ENCODE measurements at regions not wholly inside any gene's neighbourhood (a gene's known extent, or its start where the extent isn't known, plus 50 kb on each side); places are given as distances from the start of the nearest gene placed in this dataset.

GRCh38 chr20:39862470-39862891 is 826.6 kb downstream of the MAFB start:
- CTCF ChIA-PET = interaction anchor here (1.4 to 4.9 kb wide), 3 partner anchors 10 to 598 kb away, joined by 3 to 31 read pairs (median 4); no protein-coding TSS in a partner anchor
- POLR2A ChIA-PET = no interaction called here
- TF ChIP-seq CTCF (IDR thresholded peaks at IDR 0.05; ENCODE audit: control extremely low read depth, extremely low read depth, low read depth, missing control alignments) = no peak
- no peak for DNase-seq (ENCODE audit: extremely low spot score)

- ChIA-PET CTCF (interaction anchor here (1.3 to 4.9 kb wide), 2 partner anchors 9 to 12 kb away, joined by 4 to 31 read pairs; no protein-coding TSS in a partner anchor), POLR2A (no interaction called here)
- no peak for DNase-seq (ENCODE audit: extremely low spot score)
- no peak for TF ChIP-seq CTCF (IDR thresholded peaks at IDR 0.05; ENCODE audit: control extremely low read depth, extremely low read depth, low read depth, missing control alignments)
These were observed 827.7 kb downstream of the MAFB start for GRCh38 chr20:39861381-39861780.

- TF ChIP-seq CTCF (IDR thresholded peaks at IDR 0.05; ENCODE audit: control extremely low read depth, extremely low read depth, low read depth, missing control alignments) = no peak
- ChIA-PET CTCF (interaction anchor here (0.7 kb wide), 1 partner anchor 16 kb away, joined by 3 read pairs; no protein-coding TSS in a partner anchor), POLR2A (no interaction called here)
- no peak for DNase-seq (ENCODE audit: extremely low spot score)
These were observed 831.2 kb downstream of the MAFB start for GRCh38 chr20:39857835-39858234.

GRCh38 chr20:39857187-39857586 is 831.8 kb downstream of the MAFB start:
- ChIA-PET CTCF (interaction anchor here (1.1 to 1.2 kb wide), 2 partner anchors 17 to 588 kb away, joined by 3 read pairs; no protein-coding TSS in a partner anchor), POLR2A (no interaction called here)
- DNase-seq (ENCODE audit: extremely low spot score) = no peak
- TF ChIP-seq CTCF (IDR thresholded peaks at IDR 0.05; ENCODE audit: control extremely low read depth, extremely low read depth, low read depth, missing control alignments) = no peak

GRCh38 chr20:39855799-39856198 is 833.2 kb downstream of the MAFB start:
- no peak for DNase-seq (ENCODE audit: extremely low spot score)
- TF ChIP-seq CTCF (IDR thresholded peaks at IDR 0.05; ENCODE audit: control extremely low read depth, extremely low read depth, low read depth, missing control alignments) = no peak
- ChIA-PET CTCF (interaction anchor here (0.8 to 1.5 kb wide), 3 partner anchors 18 to 26 kb away, joined by 3 to 15 read pairs (median 5); no protein-coding TSS in a partner anchor), POLR2A (no interaction called here)

- ChIA-PET CTCF (interaction anchor here (0.8 to 1.5 kb wide), 3 partner anchors 18 to 25 kb away, joined by 3 to 15 read pairs (median 5); no protein-coding TSS in a partner anchor), POLR2A (no interaction called here)
- DNase-seq (ENCODE audit: extremely low spot score) = no peak
- TF ChIP-seq CTCF (IDR thresholded peaks at IDR 0.05; ENCODE audit: control extremely low read depth, extremely low read depth, low read depth, missing control alignments) = no peak
These were observed 834.0 kb downstream of the MAFB start for GRCh38 chr20:39855056-39855455.

Data from GM10248 (cell line).